Upper lobe of left lung (tissue), 4 donors: ENCODE measurements at regions not wholly inside any gene's neighbourhood (a gene's known extent, or its start where the extent isn't known, plus 50 kb on each side); places are given as distances from the start of the nearest gene placed in this dataset.

Experiments
- CTCF ChIP-seq, 6 experiments: fragments of 450-650 bp in 4 of 6; fragments of 200-600 bp in 2 of 6; sonication (generic) in 2 of 6; IDR thresholded peaks; one replicate each; pipeline ENCODE4 v1.5.1; 2016 to 2019; ENCODE audit warnings: antibody characterized with exemption in 6 of 6
- POLR2A ChIP-seq, 4 donors: fragments of 450-650 bp; IDR thresholded peaks; one replicate each; pipeline ENCODE4 v1.5.1; 2016 to 2017; ENCODE audit warnings: antibody characterized with exemption in 4 of 4, mild to moderate bottlenecking in 2 of 4
- POLR2AphosphoS5 ChIP-seq, 2 donors: sonication (generic); formaldehyde crosslinking; IDR thresholded peaks; one replicate each; pipeline ENCODE4 v1.5.1; 2017; ENCODE audit warnings: antibody characterized with exemption in 2 of 2

- no peak for TF ChIP-seq CTCF (IDR thresholded peaks at IDR 0.05)
- TF ChIP-seq POLR2AphosphoS5 (IDR thresholded peaks at IDR 0.05), result no peak
- TF ChIP-seq POLR2A (IDR thresholded peaks at IDR 0.05), result no peak
These were observed 405.9 kb downstream of the AACS start for GRCh38 chr12:125470838-125471783.
